ENCODE measurements at regions not wholly inside any gene's neighbourhood (a gene's known extent, or its start where the extent isn't known, plus 50 kb on each side); places are given as distances from the start of the nearest gene placed in this dataset.

DNA sequence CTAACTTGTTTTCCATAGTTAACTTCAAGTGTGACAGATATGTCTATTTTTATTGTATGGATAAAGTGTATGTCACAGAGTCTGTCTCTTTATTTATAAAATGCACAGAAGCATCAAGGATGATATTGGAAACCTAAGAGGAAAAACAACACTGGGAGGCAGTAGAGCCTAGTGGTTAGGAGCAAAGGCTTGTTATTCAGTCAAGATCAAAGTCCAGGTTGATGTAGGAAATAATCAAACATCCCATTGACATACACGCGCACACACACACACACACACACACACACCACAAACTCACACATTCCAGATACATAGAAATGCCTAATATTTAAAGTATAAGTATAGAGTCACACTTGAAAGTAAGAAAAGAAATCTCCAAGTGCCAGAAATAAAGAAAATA, 206.8 kb downstream of the CHRDL1 start:
- in situ Hi-C loops (cut with MboI; ENCODE audit: low sequenced_read_pairs), result no loop called here

DNA sequence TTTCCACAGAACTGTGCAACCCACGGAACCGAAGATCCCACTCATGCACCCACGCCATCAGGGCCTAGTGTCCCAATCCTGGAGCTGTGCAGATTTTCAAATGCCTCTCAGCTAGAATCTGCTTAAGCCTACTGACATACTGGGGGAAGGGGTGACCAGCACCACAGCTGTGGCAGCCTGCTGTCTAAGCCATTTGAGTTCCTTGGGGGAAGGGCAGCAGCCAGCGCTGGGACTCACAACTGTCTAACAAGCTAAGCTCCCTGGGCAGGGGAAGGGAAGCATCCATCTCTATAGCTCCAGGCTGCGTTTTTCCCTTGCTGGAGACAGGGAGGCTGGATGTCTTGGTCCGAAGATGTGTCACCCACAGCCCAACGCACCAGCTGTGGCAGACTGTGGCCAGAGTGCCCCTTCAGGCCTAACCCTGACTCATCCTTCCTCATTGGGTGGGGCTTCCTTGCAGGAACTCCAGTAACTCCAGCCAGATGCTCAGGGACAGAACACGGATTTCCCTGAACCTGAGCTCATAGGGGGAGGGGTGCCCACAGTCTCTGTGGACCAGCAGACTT, 194.8 kb downstream of the CHRDL1 start:
- in situ Hi-C loops (cut with MboI; ENCODE audit: low sequenced_read_pairs), result no loop called here

DNA sequence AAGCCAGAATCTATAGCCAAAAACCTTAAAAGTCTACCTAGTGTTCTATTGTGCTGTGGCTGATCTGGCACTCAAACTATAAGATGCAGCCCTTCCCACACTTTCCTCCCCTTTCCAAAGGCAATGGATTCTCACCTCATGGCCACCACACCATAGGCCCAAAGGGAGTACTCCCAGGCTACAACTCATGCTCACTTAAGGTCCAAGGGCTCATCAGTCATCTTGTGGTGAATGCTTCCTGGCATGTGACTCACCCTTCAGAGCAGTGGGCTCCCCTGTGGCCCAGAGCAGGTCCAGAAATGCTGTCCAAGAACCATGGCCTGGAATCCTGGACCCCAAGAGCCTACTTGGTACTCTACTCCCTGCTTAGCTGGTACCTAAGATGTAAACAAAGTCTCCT, 181.0 kb downstream of the CHRDL1 start:
- in situ Hi-C loops (cut with MboI; ENCODE audit: low sequenced_read_pairs), result no loop called here

All from HL-60/S4 treated with retinoic acid at 250 ng/mL for 4 days and 3 days (cell line).